HEK293T (cell line): ENCODE measurements at regions not wholly inside any gene's neighbourhood (a gene's known extent, or its start where the extent isn't known, plus 50 kb on each side); places are given as distances from the start of the nearest gene placed in this dataset.

ENCODE experiments used
- ARNT ChIP-seq: fragments of 450-650 bp; IDR thresholded peaks from 2 replicates; pipeline ENCODE4 v1.6.1; 2017; ENCODE audit warnings: mild to moderate bottlenecking
- CTBP1 ChIP-seq: fragments of 450-650 bp; IDR thresholded peaks from 2 replicates; pipeline ENCODE4 v1.6.1; 2016; ENCODE audit warnings: borderline replicate concordance
- ELF4 ChIP-seq: fragments of 450-650 bp; IDR thresholded peaks from 2 replicates; pipeline ENCODE4 v1.6.1; 2017; ENCODE audit warnings: antibody characterized with exemption
- FOXA1 ChIP-seq: fragments of 450-650 bp; IDR thresholded peaks from 2 replicates; pipeline ENCODE4 v1.6.1; 2016; ENCODE audit warnings: mild to moderate bottlenecking
- FOXM1 ChIP-seq: fragments of 450-650 bp; IDR thresholded peaks from 2 replicates; pipeline ENCODE4 v1.6.1; 2017; ENCODE audit warnings: mild to moderate bottlenecking, borderline replicate concordance
- L3MBTL2 ChIP-seq: fragments of 450-650 bp; conservative IDR thresholded peaks from 2 replicates; pipeline ENCODE4 v1.6.1; 2016; ENCODE audit warnings: mild to moderate bottlenecking
- LEF1 ChIP-seq: fragments of 450-650 bp; IDR thresholded peaks from 2 replicates; pipeline ENCODE4 v1.6.1; 2017; ENCODE audit warnings: mild to moderate bottlenecking, borderline replicate concordance
- PKNOX1 ChIP-seq: fragments of 450-650 bp; IDR thresholded peaks from 2 replicates; pipeline ENCODE4 v1.6.1; 2016
- SP1 ChIP-seq: fragments of 450-650 bp; IDR thresholded peaks from 2 replicates; pipeline ENCODE4 v1.6.1; 2017
- TARDBP ChIP-seq: fragments of 450-650 bp; IDR thresholded peaks from 2 replicates; pipeline ENCODE4 v1.6.1; 2016
- ZNF384 ChIP-seq: fragments of 450-650 bp; IDR thresholded peaks from 2 replicates; pipeline ENCODE4 v1.6.1; 2016

GRCh38 chr5:124283031-124283430 is 463.4 kb downstream of the ZNF608 start:
- TF ChIP-seq SP1: no peak
- no peak for TF ChIP-seq FOXA1
- no peak for TF ChIP-seq LEF1
- TF ChIP-seq CTBP1: no peak
- no peak for TF ChIP-seq ARNT
- TF ChIP-seq FOXM1: no peak
- TF ChIP-seq ELF4: no peak
- no peak for TF ChIP-seq PKNOX1
- TF ChIP-seq ZNF384: no peak
- no peak for TF ChIP-seq L3MBTL2
- TF ChIP-seq TARDBP: no peak
